B cell (primary cell): ENCODE measurements at regions not wholly inside any gene's neighbourhood (a gene's known extent, or its start where the extent isn't known, plus 50 kb on each side); places are given as distances from the start of the nearest gene placed in this dataset.

ENCODE experiments used
- ATAC-seq: fragments of 200-7000 bp; cut with Tn5 transposase; one replicate; pipeline ENCODE4 v1.10.0; 2021; ENCODE audit warnings: low read depth, mild to moderate bottlenecking, moderate number of reproducible peaks, moderate library complexity
- CTCF ChIA-PET: fragments of 350-600 bp; sonication (Branson Sonifier 250); formaldehyde crosslinking; loops from one replicate; lab custom pipeline; 2021; ENCODE audit warnings: antibody characterized with exemption, inconsistent platforms; lab: Charles Lee
- POLR2A ChIA-PET: fragments of 350-600 bp; sonication (Branson Sonifier 250); formaldehyde crosslinking; loops from one replicate; lab custom pipeline; 2021; ENCODE audit warnings: antibody characterized with exemption; lab: Charles Lee
- DNase-seq: peaks from one replicate; pipeline ENCODE4 v3.0.0; 2013
- H2AFZ ChIP-seq: 2 replicates; pipeline ENCODE4 v1.6.1; 2012; ENCODE audit warnings: mild to moderate bottlenecking, low read depth, low read length; ENCODE audit not compliant: insufficient read depth, poor library complexity, severe bottlenecking
- H3K27ac ChIP-seq, 2 donors: 1 replicate in 1 of 2; 2 replicates in 1 of 2; pipeline ENCODE4 v1.5.1; 2012 to 2013; ENCODE audit warnings: low read length in 2 of 2, mild to moderate bottlenecking in 2 of 2, moderate library complexity in 1 of 2
- H3K27me3 ChIP-seq, 4 experiments: fragments of 200-600 bp in 1 of 4; sonication (generic) in 1 of 4; replicated peaks in 1 of 4; 1 replicate in 2 of 4; 2 replicates in 2 of 4; pipeline versions ENCODE4 v1.6.1 to v1.7.0; 2013 to 2016; ENCODE audit warnings: low read length in 3 of 4, mild to moderate bottlenecking in 2 of 4, mixed read lengths in 1 of 4, moderate library complexity in 1 of 4; ENCODE audit not compliant: insufficient read depth in 4 of 4, control insufficient read depth in 3 of 4; ENCODE audit errors: control extremely low read depth in 1 of 4
- H3K36me3 ChIP-seq, 2 experiments: replicated peaks in 1 of 2; 1 replicate in 1 of 2; 2 replicates in 1 of 2; pipeline versions ENCODE4 v1.6.1 to v1.7.1; 2013; ENCODE audit warnings: low read length in 1 of 2; ENCODE audit not compliant: insufficient read depth in 2 of 2, control insufficient read depth in 1 of 2; ENCODE audit errors: control extremely low read depth in 1 of 2, extremely low read depth in 1 of 2
- H3K4me1 ChIP-seq, 2 donors: fragments of 200-600 bp in 1 of 2; sonication (generic) in 1 of 2; 1 replicate in 1 of 2; 2 replicates in 1 of 2; pipeline versions ENCODE4 v1.5.1 to v1.6.1; 2013 to 2017; ENCODE audit warnings: low read length in 2 of 2; ENCODE audit not compliant: control insufficient read depth in 2 of 2, insufficient read depth in 2 of 2
- H3K4me2 ChIP-seq: replicated peaks from 2 replicates; pipeline ENCODE3; 2012; ENCODE audit warnings: mild to moderate bottlenecking, low read depth, low read length; ENCODE audit not compliant: poor library complexity, severe bottlenecking
- H3K4me3 ChIP-seq, 5 experiments: fragments of 200-600 bp in 1 of 5; sonication (generic) in 1 of 5; 1 replicate in 3 of 5; 2 replicates in 2 of 5; pipeline versions ENCODE4 v1.5.1 to v1.7.0; 2011 to 2016; ENCODE audit warnings: low read length in 4 of 5, mild to moderate bottlenecking in 4 of 5, low read depth in 2 of 5, control low read depth in 1 of 5, moderate library complexity in 1 of 5; ENCODE audit not compliant: insufficient read depth in 1 of 5; ENCODE audit errors: control extremely low read depth in 1 of 5, extremely low read depth in 1 of 5
- H3K79me2 ChIP-seq: fragments of 200-600 bp; sonication (generic); one replicate; pipeline ENCODE4 v1.6.0; 2016; ENCODE audit warnings: low read length; ENCODE audit not compliant: control insufficient read depth, insufficient read depth
- H3K9ac ChIP-seq: fragments of 200-600 bp; sonication (generic); 2 replicates; pipeline ENCODE4 v1.6.1; 2017; ENCODE audit warnings: mild to moderate bottlenecking, low read length, moderate library complexity
- H3K9me3 ChIP-seq, 3 donors: one replicate each; pipeline versions ENCODE4 v1.6.1 to v1.7.1; 2013; ENCODE audit warnings: low read length in 2 of 3; ENCODE audit not compliant: control insufficient read depth in 2 of 3, insufficient read depth in 1 of 3; ENCODE audit errors: control extremely low read depth in 1 of 3
- H4K20me1 ChIP-seq: 2 replicates; pipeline ENCODE4 v1.6.0; 2012; ENCODE audit warnings: mild to moderate bottlenecking, low read length; ENCODE audit not compliant: insufficient read depth, control insufficient read depth, poor library complexity, severe bottlenecking
- H3K27ac Mint-ChIP-seq: one replicate; pipeline ENCODE4 v1.8.0; 2021; ENCODE audit warnings: mixed read lengths
- H3K27me3 Mint-ChIP-seq: one replicate; pipeline ENCODE4 v1.8.0; 2021; ENCODE audit warnings: mixed read lengths
- H3K4me1 Mint-ChIP-seq: one replicate; pipeline ENCODE4 v1.8.0; 2021; ENCODE audit warnings: mixed read lengths
- H3K4me3 Mint-ChIP-seq: one replicate; pipeline ENCODE4 v1.8.0; 2021; ENCODE audit warnings: mixed read lengths
- H3K9me3 Mint-ChIP-seq: one replicate; pipeline ENCODE4 v1.8.0; 2022; ENCODE audit warnings: mixed read lengths; ENCODE audit not compliant: insufficient read depth
- CTCF ChIP-seq: fragments of 200-600 bp; IDR thresholded peaks from one replicate; pipeline ENCODE4 v1.8.0; 2022; ENCODE audit warnings: antibody characterized with exemption, mild to moderate bottlenecking
- EZH2 ChIP-seq: IDR thresholded peaks from 2 replicates; pipeline ENCODE4 v1.6.1; 2012; ENCODE audit warnings: borderline replicate concordance, low read depth, mild to moderate bottlenecking, moderate library complexity, low read length; ENCODE audit not compliant: insufficient read depth, poor library complexity, severe bottlenecking
- WGBS: methylation state at CpG from one replicate; pipeline ENCODE4 v1.1.5; 2013; ENCODE audit warnings: missing lambda C conversion rate; ENCODE audit not compliant: insufficient coverage; 5-methylcytosine and 5-hydroxymethylcytosine counted together
- intact Hi-C: fragments of 100-400 bp; cut with micrococcal nuclease; formaldehyde crosslinking; loops from one replicate; pipeline ENCODE4 v1.10.0; 2022

- no peak for ATAC-seq
- POLR2A ChIA-PET, result no interaction called here
- no peak for TF ChIP-seq CTCF
- no peak for TF ChIP-seq EZH2
- CTCF ChIA-PET, result interaction anchor here (0.6 kb wide), 1 partner anchor 62 kb away, joined by 4 read pairs; no protein-coding TSS in a partner anchor
- no peaks in the 10 kb centered on the region for H3K79me2 ChIP-seq
- no peaks in the 10 kb centered on the region for H3K9me3 ChIP-seq
- no peak overlapping the region for H3K4me3 Mint-ChIP-seq
- no peaks in the 10 kb centered on the region for H3K36me3 ChIP-seq
- no peak overlapping the region for H3K4me2 ChIP-seq
- H3K27me3 Mint-ChIP-seq, result peaks cover 20% of the 10 kb centered on the region
- DNase-seq, result no peak
- WGBS, result no CpG with 5 or more reads among the region's 6 CpGs
- H3K9ac ChIP-seq, result no peak overlapping the region
- H3K9me3 Mint-ChIP-seq, result no peaks in the 10 kb centered on the region
- no peaks in the 10 kb centered on the region for H4K20me1 ChIP-seq
- no peak overlapping the region for H2AFZ ChIP-seq
- no peak overlapping the region for H3K27ac Mint-ChIP-seq
- intact Hi-C loops, result no loop called here
- no peak overlapping the region for H3K4me3 ChIP-seq
- no peak overlapping the region for H3K27ac ChIP-seq
- peaks cover 0 to 3% (median 0%) of the 10 kb centered on the region in 4 experiments for H3K27me3 ChIP-seq
- H3K4me1 Mint-ChIP-seq, result no peaks in the 10 kb centered on the region
- no peaks in the 10 kb centered on the region for H3K4me1 ChIP-seq
Observed at GRCh38 chr11:13174090-13174489, 103.5 kb upstream of the BMAL1 start.

- Histone ChIP-seq H3K4me3 (no peak overlapping the region), H3K4me2 (no peak overlapping the region), H3K9me3 (peaks cover 0 to 7% (median 0%) of the 10 kb centered on the region in 3 donors), H3K36me3 (no peaks in the 10 kb centered on the region), H3K79me2 (no peaks in the 10 kb centered on the region), H3K27ac (no peak overlapping the region), H3K4me1 (no peaks in the 10 kb centered on the region), H3K9ac (no peak overlapping the region), H4K20me1 (no peaks in the 10 kb centered on the region), H2AFZ (no peak overlapping the region), H3K27me3 (no peaks in the 10 kb centered on the region)
- DNase-seq (peak; percentile 29), ATAC-seq (no peak)
- CTCF ChIA-PET, result interaction anchor here (0.6 to 1.4 kb wide), 2 partner anchors 160 to 162 kb away, joined by 3 to 7 read pairs; no protein-coding TSS in a partner anchor
- H3K27ac Mint-ChIP-seq, result no peak overlapping the region
- H3K9me3 Mint-ChIP-seq, result peaks cover 6% of the 10 kb centered on the region
- H3K4me3 Mint-ChIP-seq, result no peak overlapping the region
- POLR2A ChIA-PET, result no interaction called here
- no peaks in the 10 kb centered on the region for H3K4me1 Mint-ChIP-seq
- WGBS, result no CpG with 5 or more reads among the region's 6 CpGs
- peaks cover 8% of the 10 kb centered on the region for H3K27me3 Mint-ChIP-seq
- peak; percentile 48 for TF ChIP-seq CTCF
- TF ChIP-seq EZH2, result no peak
- intact Hi-C loops, result loop anchor here (1.0 to 2.0 kb wide), 2 partner anchors 152 to 161 kb away; no protein-coding TSS in a partner anchor
Observed at GRCh38 chr11:13183094-13183825, 94.3 kb upstream of the BMAL1 start.
